ENCODE measurements at regions not wholly inside any gene's neighbourhood (a gene's known extent, or its start where the extent isn't known, plus 50 kb on each side); places are given as distances from the start of the nearest gene placed in this dataset.

- DNase-seq (ENCODE audit: low read depth in 2 of 2): no peak
These were observed 557.9 kb downstream of the TNS1 start for GRCh38 chr2:217444932-217445331.

- DNase-seq (ENCODE audit: low read depth in 2 of 2): no peak
These were observed 558.3 kb downstream of the TNS1 start for GRCh38 chr2:217444509-217444908.

GRCh38 chr2:217443601-217444000 lies 559.2 kb downstream of the TNS1 start:
- DNase-seq (ENCODE audit: low read depth in 2 of 2): no peak

- no peak for DNase-seq (ENCODE audit: low read depth in 2 of 2)
These were observed 562.8 kb downstream of the TNS1 start for GRCh38 chr2:217440000-217440399.

GRCh38 chr2:217438821-217439220 lies 564.0 kb downstream of the TNS1 start:
- no peak for DNase-seq (ENCODE audit: low read depth in 2 of 2)

- DNase-seq (ENCODE audit: low read depth in 2 of 2): no peak
These were observed 564.7 kb downstream of the TNS1 start for GRCh38 chr2:217438136-217438535.

GRCh38 chr2:217437290-217437870 lies 565.4 kb downstream of the TNS1 start:
- DNase-seq (ENCODE audit: low read depth in 2 of 2): no peak

GRCh38 chr2:217436386-217436785 lies 566.4 kb downstream of the TNS1 start:
- no peak for DNase-seq (ENCODE audit: low read depth in 2 of 2)

GRCh38 chr2:217434180-217434975 lies 568.4 kb downstream of the TNS1 start:
- DNase-seq (ENCODE audit: low read depth in 2 of 2): no peak

GRCh38 chr2:217433522-217433921 lies 569.3 kb downstream of the TNS1 start:
- DNase-seq (ENCODE audit: low read depth in 2 of 2): no peak

GRCh38 chr2:217431577-217432269 lies 571.1 kb downstream of the TNS1 start:
- no peak for DNase-seq (ENCODE audit: low read depth in 2 of 2)

GRCh38 chr2:217430916-217431576 lies 571.2 kb upstream of the TNP1 start:
- DNase-seq (ENCODE audit: low read depth in 2 of 2): no peak

GRCh38 chr2:217429981-217430500 lies 570.2 kb upstream of the TNP1 start:
- no peak for DNase-seq (ENCODE audit: low read depth in 2 of 2)

- no peak for DNase-seq (ENCODE audit: low read depth in 2 of 2)
These were observed 562.0 kb upstream of the TNP1 start for GRCh38 chr2:217421834-217422233.

- no peak for DNase-seq (ENCODE audit: low read depth in 2 of 2)
These were observed 561.0 kb upstream of the TNP1 start for GRCh38 chr2:217420854-217421253.

GRCh38 chr2:217419055-217419671 lies 559.3 kb upstream of the TNP1 start:
- no peak for DNase-seq (ENCODE audit: low read depth in 2 of 2)

GRCh38 chr2:217418544-217418943 lies 558.7 kb upstream of the TNP1 start:
- no peak for DNase-seq (ENCODE audit: low read depth in 2 of 2)

GRCh38 chr2:217418090-217418489 lies 558.2 kb upstream of the TNP1 start:
- no peak for DNase-seq (ENCODE audit: low read depth in 2 of 2)

- DNase-seq (ENCODE audit: low read depth in 2 of 2): no peak
These were observed 557.7 kb upstream of the TNP1 start for GRCh38 chr2:217417536-217417935.

- DNase-seq (ENCODE audit: low read depth in 2 of 2): no peak
These were observed 555.5 kb upstream of the TNP1 start for GRCh38 chr2:217415316-217415715.

GRCh38 chr2:217414429-217414828 lies 554.6 kb upstream of the TNP1 start:
- DNase-seq (ENCODE audit: low read depth in 2 of 2): no peak

GRCh38 chr2:217413193-217413592 lies 553.3 kb upstream of the TNP1 start:
- no peak for DNase-seq (ENCODE audit: low read depth in 2 of 2)
